Neural cell (in vitro differentiated cells): ENCODE measurements at regions not wholly inside any gene's neighbourhood (a gene's known extent, or its start where the extent isn't known, plus 50 kb on each side); places are given as distances from the start of the nearest gene placed in this dataset.

Experiments
- CTCF ChIP-seq: fragments of 450-650 bp; IDR thresholded peaks from 2 replicates; pipeline ENCODE4 v1.5.1; 2014; ENCODE audit warnings: antibody characterized with exemption, mild to moderate bottlenecking, moderate library complexity; ENCODE audit not compliant: poor library complexity, severe bottlenecking
- EZH2 ChIP-seq: fragments of 200-600, 300-800 bp; shearing (Covaris generic), sonication (generic); IDR thresholded peaks from 2 replicates; pipeline ENCODE4 v1.6.1; 2014; ENCODE audit warnings: antibody characterized with exemption, low read length, borderline replicate concordance, mild to moderate bottlenecking; ENCODE audit not compliant: insufficient read depth, poor library complexity, severe bottlenecking
- TAF1 ChIP-seq: IDR thresholded peaks from 2 replicates; pipeline ENCODE4 v1.6.1; 2012; ENCODE audit warnings: low read depth

DNA sequence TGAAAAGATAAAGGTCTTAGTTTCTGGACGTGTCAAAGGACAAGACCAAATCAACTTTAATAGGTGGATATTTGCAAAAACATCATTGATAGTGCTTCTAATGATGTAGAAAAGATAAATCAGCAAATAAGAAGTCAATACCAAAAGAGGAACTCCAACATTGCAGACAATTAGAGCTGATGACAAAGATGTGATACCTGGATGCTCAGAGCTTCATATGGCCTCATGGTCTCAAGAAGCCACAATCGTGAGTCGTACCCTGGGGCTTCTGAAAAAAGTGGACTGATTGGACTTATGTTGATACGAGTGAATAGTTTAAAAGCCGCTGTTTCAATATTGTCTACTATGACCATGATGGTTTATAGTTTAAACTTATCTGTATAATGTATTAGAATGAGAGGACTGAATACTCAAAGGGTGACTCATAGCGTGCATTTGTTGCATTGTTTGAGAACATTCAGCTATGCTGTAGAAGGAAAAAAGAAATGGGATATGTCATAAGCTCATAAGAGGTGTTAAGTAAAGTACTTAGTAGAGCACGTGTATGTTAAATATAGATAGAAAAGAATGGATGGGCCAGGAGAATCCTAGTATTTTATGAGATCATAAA is 54.6 kb upstream of the RIPOR2 start:
- TF ChIP-seq EZH2 = no peak
- TF ChIP-seq TAF1 = no peak
- TF ChIP-seq CTCF = no peak
